Fibroblast of skin of left quadriceps (primary cell): ENCODE measurements at regions not wholly inside any gene's neighbourhood (a gene's known extent, or its start where the extent isn't known, plus 50 kb on each side); places are given as distances from the start of the nearest gene placed in this dataset.
A peak's percentile ranks its signal among the peaks of the same experiment; 100 is the strongest.

Experiments used
- DNase-seq, 2 experiments: peaks; one replicate each; pipeline ENCODE4 v3.0.0-alpha.2; 2013; ENCODE audit warnings: low read depth in 2 of 2

GRCh38 chr20:8073024-8073832, 53.7 kb upstream of the TMX4 start:
- peak; percentile 52 to 59 for DNase-seq

GRCh38 chr20:8074931-8075330, 55.4 kb upstream of the TMX4 start:
- DNase-seq, result no peak

GRCh38 chr20:8076306-8077136, 55.5 kb upstream of the PLCB1 start:
- DNase-seq, result no peak

GRCh38 chr20:8077137-8077466, 55.0 kb upstream of the PLCB1 start:
- peak in 1 of 2 experiments; percentile 7 for DNase-seq

GRCh38 chr20:8078528-8078914, 53.5 kb upstream of the PLCB1 start:
- DNase-seq, result no peak

- peak in 1 of 2 experiments; percentile 10 for DNase-seq
These were observed 52.1 kb upstream of the PLCB1 start for GRCh38 chr20:8079976-8080375.

- DNase-seq, result no peak
These were observed 50.0 kb upstream of the PLCB1 start for GRCh38 chr20:8082025-8082424.
